ENCODE measurements at regions not wholly inside any gene's neighbourhood (a gene's known extent, or its start where the extent isn't known, plus 50 kb on each side); places are given as distances from the start of the nearest gene placed in this dataset.

GRCh38 chr11:91984033-91984584, 240.5 kb upstream of the FAT3 start:
- TF ChIP-seq SIN3A (IDR thresholded peaks at IDR 0.05; ENCODE audit: borderline replicate concordance, insufficient read depth, low read length) (no peak), POLR2AphosphoS5 (IDR thresholded peaks at IDR 0.05; ENCODE audit: low read depth, low read length) (no peak), TAF1 (IDR thresholded peaks at IDR 0.05; ENCODE audit: borderline replicate concordance, insufficient read depth, low read length) (no peak), REST (IDR thresholded peaks at IDR 0.05; ENCODE audit: insufficient read depth in 1 of 2, low read depth in 2 of 2, low read length in 2 of 2) (no peak), FOXP2 (optimal IDR thresholded peaks at IDR 0.05; ENCODE audit: borderline replicate concordance, extremely low read depth, extremely low read length, insufficient read depth) (no peak)

GRCh38 chr11:91981995-91982394, 242.6 kb upstream of the FAT3 start:
- TF ChIP-seq TAF1 (IDR thresholded peaks at IDR 0.05; ENCODE audit: borderline replicate concordance, insufficient read depth, low read length) (no peak), REST (IDR thresholded peaks at IDR 0.05; ENCODE audit: insufficient read depth in 1 of 2, low read depth in 2 of 2, low read length in 2 of 2) (no peak), POLR2AphosphoS5 (IDR thresholded peaks at IDR 0.05; ENCODE audit: low read depth, low read length) (no peak), SIN3A (IDR thresholded peaks at IDR 0.05; ENCODE audit: borderline replicate concordance, insufficient read depth, low read length) (no peak), FOXP2 (optimal IDR thresholded peaks at IDR 0.05; ENCODE audit: borderline replicate concordance, extremely low read depth, extremely low read length, insufficient read depth) (no peak)

- no peak for TF ChIP-seq FOXP2 (optimal IDR thresholded peaks at IDR 0.05; ENCODE audit: borderline replicate concordance, extremely low read depth, extremely low read length, insufficient read depth)
- no peak for TF ChIP-seq POLR2AphosphoS5 (IDR thresholded peaks at IDR 0.05; ENCODE audit: low read depth, low read length)
- TF ChIP-seq SIN3A (IDR thresholded peaks at IDR 0.05; ENCODE audit: borderline replicate concordance, insufficient read depth, low read length), result no peak
- TF ChIP-seq TAF1 (IDR thresholded peaks at IDR 0.05; ENCODE audit: borderline replicate concordance, insufficient read depth, low read length), result no peak
- no peak for TF ChIP-seq REST (IDR thresholded peaks at IDR 0.05; ENCODE audit: insufficient read depth in 1 of 2, low read depth in 2 of 2, low read length in 2 of 2)
Observed at GRCh38 chr11:91979775-91980174, 244.8 kb upstream of the FAT3 start.

GRCh38 chr11:91978747-91979146, 245.9 kb upstream of the FAT3 start:
- TF ChIP-seq FOXP2 (optimal IDR thresholded peaks at IDR 0.05; ENCODE audit: borderline replicate concordance, extremely low read depth, extremely low read length, insufficient read depth), result no peak

GRCh38 chr11:91972665-91973266, 251.9 kb upstream of the FAT3 start:
- TF ChIP-seq SIN3A (IDR thresholded peaks at IDR 0.05; ENCODE audit: borderline replicate concordance, insufficient read depth, low read length) (no peak), FOXP2 (optimal IDR thresholded peaks at IDR 0.05; ENCODE audit: borderline replicate concordance, extremely low read depth, extremely low read length, insufficient read depth) (no peak), POLR2AphosphoS5 (IDR thresholded peaks at IDR 0.05; ENCODE audit: low read depth, low read length) (no peak), REST (IDR thresholded peaks at IDR 0.05; ENCODE audit: insufficient read depth in 1 of 2, low read depth in 2 of 2, low read length in 2 of 2) (no peak), TAF1 (IDR thresholded peaks at IDR 0.05; ENCODE audit: borderline replicate concordance, insufficient read depth, low read length) (no peak)
